ENCODE measurements at regions not wholly inside any gene's neighbourhood (a gene's known extent, or its start where the extent isn't known, plus 50 kb on each side); places are given as distances from the start of the nearest gene placed in this dataset.

DNA sequence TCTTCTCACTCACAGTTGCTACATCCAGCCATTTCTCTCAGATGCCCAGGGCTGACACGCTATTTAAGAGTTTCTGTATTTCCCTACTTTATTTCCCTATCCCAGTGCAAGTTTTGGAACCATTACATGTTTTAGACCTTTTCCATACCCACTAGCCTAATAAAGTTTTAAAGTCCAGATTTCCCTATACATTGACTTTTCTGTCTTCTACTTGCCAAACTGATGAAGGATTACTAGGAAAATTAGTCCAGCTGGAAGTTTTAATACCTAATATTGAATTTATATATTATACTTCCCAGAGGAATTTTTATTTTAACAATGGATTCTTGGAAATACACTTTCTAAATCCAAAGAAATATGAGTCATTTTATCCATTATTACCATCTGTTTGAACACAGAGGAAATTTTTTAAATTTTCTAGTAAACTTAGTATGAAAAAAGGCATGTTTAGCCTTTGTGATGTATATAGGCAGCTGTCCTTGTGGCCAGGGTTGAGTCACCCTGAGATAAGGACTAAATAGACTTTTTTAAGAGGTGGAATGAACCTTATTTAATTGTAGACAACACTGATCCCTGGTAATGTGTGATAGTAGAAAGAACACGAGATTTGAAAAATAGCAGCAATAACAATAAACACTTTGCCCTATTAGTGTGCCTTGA is 205.0 kb downstream of the TFEC start:
- TF ChIP-seq, protein P1, sequence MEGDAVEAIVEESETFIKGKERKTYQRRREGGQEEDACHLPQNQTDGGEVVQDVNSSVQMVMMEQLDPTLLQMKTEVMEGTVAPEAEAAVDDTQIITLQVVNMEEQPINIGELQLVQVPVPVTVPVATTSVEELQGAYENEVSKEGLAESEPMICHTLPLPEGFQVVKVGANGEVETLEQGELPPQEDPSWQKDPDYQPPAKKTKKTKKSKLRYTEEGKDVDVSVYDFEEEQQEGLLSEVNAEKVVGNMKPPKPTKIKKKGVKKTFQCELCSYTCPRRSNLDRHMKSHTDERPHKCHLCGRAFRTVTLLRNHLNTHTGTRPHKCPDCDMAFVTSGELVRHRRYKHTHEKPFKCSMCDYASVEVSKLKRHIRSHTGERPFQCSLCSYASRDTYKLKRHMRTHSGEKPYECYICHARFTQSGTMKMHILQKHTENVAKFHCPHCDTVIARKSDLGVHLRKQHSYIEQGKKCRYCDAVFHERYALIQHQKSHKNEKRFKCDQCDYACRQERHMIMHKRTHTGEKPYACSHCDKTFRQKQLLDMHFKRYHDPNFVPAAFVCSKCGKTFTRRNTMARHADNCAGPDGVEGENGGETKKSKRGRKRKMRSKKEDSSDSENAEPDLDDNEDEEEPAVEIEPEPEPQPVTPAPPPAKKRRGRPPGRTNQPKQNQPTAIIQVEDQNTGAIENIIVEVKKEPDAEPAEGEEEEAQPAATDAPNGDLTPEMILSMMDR (conservative IDR thresholded peaks at IDR 0.05; ENCODE audit: low read length), result no peak
- no peak for TF ChIP-seq EZH2phosphoT487 (IDR thresholded peaks at IDR 0.05; ENCODE audit: borderline replicate concordance, low read depth, low read length)
